ENCODE measurements at regions not wholly inside any gene's neighbourhood (a gene's known extent, or its start where the extent isn't known, plus 50 kb on each side); places are given as distances from the start of the nearest gene placed in this dataset.
A peak's percentile ranks its signal among the peaks of the same experiment; 100 is the strongest.

GRCh38 chr4:189445613-189446012 is 495.1 kb upstream of the FRG1 start:
- DNase-seq, result no peak

- DNase-seq, result no peak
Observed at GRCh38 chr4:189463734-189464133, 476.9 kb upstream of the FRG1 start.

- DNase-seq, result no peak
Observed at GRCh38 chr4:189494407-189494806, 446.3 kb upstream of the FRG1 start.

- no peak for DNase-seq
Observed at GRCh38 chr4:189497516-189497915, 443.2 kb upstream of the FRG1 start.

GRCh38 chr4:189497996-189498395 is 442.7 kb upstream of the FRG1 start:
- DNase-seq, result no peak

- no peak for DNase-seq
Observed at GRCh38 chr4:189498457-189498856, 442.2 kb upstream of the FRG1 start.

GRCh38 chr4:189499696-189500095 is 441.0 kb upstream of the FRG1 start:
- DNase-seq, result no peak

- DNase-seq, result no peak
Observed at GRCh38 chr4:189500970-189501369, 439.7 kb upstream of the FRG1 start.

GRCh38 chr4:189502841-189503435 is 437.7 kb upstream of the FRG1 start:
- no peak for DNase-seq

- DNase-seq, result no peak
Observed at GRCh38 chr4:189504220-189504619, 436.5 kb upstream of the FRG1 start.

GRCh38 chr4:189505380-189505779 is 435.3 kb upstream of the FRG1 start:
- DNase-seq, result no peak

GRCh38 chr4:189506080-189506479 is 434.6 kb upstream of the FRG1 start:
- DNase-seq, result no peak

- DNase-seq, result no peak
Observed at GRCh38 chr4:189507060-189507459, 433.6 kb upstream of the FRG1 start.

- DNase-seq, result no peak
Observed at GRCh38 chr4:189510601-189511000, 430.1 kb upstream of the FRG1 start.

GRCh38 chr4:189511581-189511980 is 429.1 kb upstream of the FRG1 start:
- DNase-seq, result no peak

- peak; percentile 36 for DNase-seq
Observed at GRCh38 chr4:189513421-189513820, 427.3 kb upstream of the FRG1 start.

GRCh38 chr4:189514209-189514608 is 426.5 kb upstream of the FRG1 start:
- DNase-seq, result no peak

GRCh38 chr4:189516902-189517301 is 423.8 kb upstream of the FRG1 start:
- no peak for DNase-seq

- no peak for DNase-seq
Observed at GRCh38 chr4:189519186-189519585, 421.5 kb upstream of the FRG1 start.

GRCh38 chr4:189525304-189525703 is 415.4 kb upstream of the FRG1 start:
- DNase-seq, result no peak

GRCh38 chr4:189530848-189531247 is 409.8 kb upstream of the FRG1 start:
- DNase-seq, result no peak

- DNase-seq, result no peak
Observed at GRCh38 chr4:189533603-189534002, 407.1 kb upstream of the FRG1 start.

- DNase-seq, result no peak
Observed at GRCh38 chr4:189547559-189547958, 393.1 kb upstream of the FRG1 start.

- DNase-seq, result no peak
Observed at GRCh38 chr4:189548484-189549125, 392.1 kb upstream of the FRG1 start.
